ENCODE measurements at regions not wholly inside any gene's neighbourhood (a gene's known extent, or its start where the extent isn't known, plus 50 kb on each side); places are given as distances from the start of the nearest gene placed in this dataset.

- H3K27me3 ChIP-seq (ENCODE audit: control insufficient read depth, insufficient read depth, low read length) = no peaks in the 10 kb centered on the region
- H3K4me3 ChIP-seq (ENCODE audit: low read depth, low read length) = no peak overlapping the region
- no peaks in the 10 kb centered on the region for H3K36me3 ChIP-seq (ENCODE audit: control insufficient read depth, insufficient read depth, low read length)
- H3K4me1 ChIP-seq (ENCODE audit: control insufficient read depth, insufficient read depth, low read length) = peaks cover 14% of the 10 kb centered on the region; the same call in 1 of the 2 replicates
- H3K27ac ChIP-seq (ENCODE audit: low read depth, low read length) = no peak overlapping the region
- H3K9ac ChIP-seq (ENCODE audit: low read length) = no peak overlapping the region
- no peaks in the 10 kb centered on the region for H3K9me3 ChIP-seq (ENCODE audit: control insufficient read depth, insufficient read depth, low read depth, low read length)
These were observed 179.0 kb upstream of the CST7 start for GRCh38 chr20:24769878-24770627.

GRCh38 chr20:24770628-24771541 lies 178.2 kb upstream of the CST7 start:
- no peaks in the 10 kb centered on the region for H3K27me3 ChIP-seq (ENCODE audit: control insufficient read depth, insufficient read depth, low read length)
- H3K9ac ChIP-seq (ENCODE audit: low read length) = no peak overlapping the region
- no peaks in the 10 kb centered on the region for H3K9me3 ChIP-seq (ENCODE audit: control insufficient read depth, insufficient read depth, low read depth, low read length)
- no peak overlapping the region for H3K4me3 ChIP-seq (ENCODE audit: low read depth, low read length)
- no peaks in the 10 kb centered on the region for H3K36me3 ChIP-seq (ENCODE audit: control insufficient read depth, insufficient read depth, low read length)
- H3K27ac ChIP-seq (ENCODE audit: low read depth, low read length) = no peak overlapping the region
- H3K4me1 ChIP-seq (ENCODE audit: control insufficient read depth, insufficient read depth, low read length) = peaks cover 14% of the 10 kb centered on the region; the same call in 1 of the 2 replicates

GRCh38 chr20:24771542-24772061 lies 177.5 kb upstream of the CST7 start:
- Histone ChIP-seq H3K4me3 (ENCODE audit: low read depth, low read length) (no peak overlapping the region), H3K36me3 (ENCODE audit: control insufficient read depth, insufficient read depth, low read length) (no peaks in the 10 kb centered on the region), H3K9me3 (ENCODE audit: control insufficient read depth, insufficient read depth, low read depth, low read length) (0 out of 2 replicates have a peak, but pooled peaks cover 2% of the 10 kb centered on the region), H3K27me3 (ENCODE audit: control insufficient read depth, insufficient read depth, low read length) (no peaks in the 10 kb centered on the region), H3K27ac (ENCODE audit: low read depth, low read length) (no peak overlapping the region), H3K4me1 (ENCODE audit: control insufficient read depth, insufficient read depth, low read length) (peaks cover 14% of the 10 kb centered on the region; the same call in 1 of the 2 replicates), H3K9ac (ENCODE audit: low read length) (no peak overlapping the region)

GRCh38 chr20:24772667-24773066 lies 176.4 kb upstream of the CST7 start:
- no peak overlapping the region for H3K27ac ChIP-seq (ENCODE audit: low read depth, low read length)
- H3K36me3 ChIP-seq (ENCODE audit: control insufficient read depth, insufficient read depth, low read length) = no peaks in the 10 kb centered on the region
- H3K4me3 ChIP-seq (ENCODE audit: low read depth, low read length) = no peak overlapping the region
- H3K27me3 ChIP-seq (ENCODE audit: control insufficient read depth, insufficient read depth, low read length) = no peaks in the 10 kb centered on the region
- H3K4me1 ChIP-seq (ENCODE audit: control insufficient read depth, insufficient read depth, low read length) = peaks cover 11% of the 10 kb centered on the region; the same call in 1 of the 2 replicates
- 0 out of 2 replicates have a peak, but pooled peaks cover 2% of the 10 kb centered on the region for H3K9me3 ChIP-seq (ENCODE audit: control insufficient read depth, insufficient read depth, low read depth, low read length)
- no peak overlapping the region for H3K9ac ChIP-seq (ENCODE audit: low read length)

GRCh38 chr20:24773168-24773567 lies 175.9 kb upstream of the CST7 start:
- peaks cover 7% of the 10 kb centered on the region; the same call in 1 of the 2 replicates for H3K4me1 ChIP-seq (ENCODE audit: control insufficient read depth, insufficient read depth, low read length)
- no peak overlapping the region for H3K4me3 ChIP-seq (ENCODE audit: low read depth, low read length)

GRCh38 chr20:24773751-24774201 lies 175.3 kb upstream of the CST7 start:
- H3K36me3 ChIP-seq (ENCODE audit: control insufficient read depth, insufficient read depth, low read length) = no peaks in the 10 kb centered on the region
- H3K4me1 ChIP-seq (ENCODE audit: control insufficient read depth, insufficient read depth, low read length) = peaks cover 2% of the 10 kb centered on the region; the same call in 1 of the 2 replicates
- H3K27me3 ChIP-seq (ENCODE audit: control insufficient read depth, insufficient read depth, low read length) = no peaks in the 10 kb centered on the region
- 0 out of 2 replicates have a peak, but pooled peaks cover 2% of the 10 kb centered on the region for H3K9me3 ChIP-seq (ENCODE audit: control insufficient read depth, insufficient read depth, low read depth, low read length)
- no peak overlapping the region for H3K4me3 ChIP-seq (ENCODE audit: low read depth, low read length)
- no peak overlapping the region for H3K9ac ChIP-seq (ENCODE audit: low read length)
- H3K27ac ChIP-seq (ENCODE audit: low read depth, low read length) = no peak overlapping the region

More at GRCh38 chr20:24773168-24773567, 175.9 kb upstream of the CST7 start:
- 0 out of 2 replicates have a peak, but pooled peaks cover 2% of the 10 kb centered on the region for H3K9me3 ChIP-seq (ENCODE audit: control insufficient read depth, insufficient read depth, low read depth, low read length)
- H3K9ac ChIP-seq (ENCODE audit: low read length) = no peak overlapping the region
- no peak overlapping the region for H3K27ac ChIP-seq (ENCODE audit: low read depth, low read length)
- H3K36me3 ChIP-seq (ENCODE audit: control insufficient read depth, insufficient read depth, low read length) = no peaks in the 10 kb centered on the region
- H3K27me3 ChIP-seq (ENCODE audit: control insufficient read depth, insufficient read depth, low read length) = no peaks in the 10 kb centered on the region

- Histone ChIP-seq H3K4me3 (ENCODE audit: low read depth, low read length) (no peak overlapping the region), H3K36me3 (ENCODE audit: control insufficient read depth, insufficient read depth, low read length) (no peaks in the 10 kb centered on the region), H3K9me3 (ENCODE audit: control insufficient read depth, insufficient read depth, low read depth, low read length) (0 out of 2 replicates have a peak, but pooled peaks cover 2% of the 10 kb centered on the region), H3K4me1 (ENCODE audit: control insufficient read depth, insufficient read depth, low read length) (no peaks in the 10 kb centered on the region), H3K27me3 (ENCODE audit: control insufficient read depth, insufficient read depth, low read length) (no peaks in the 10 kb centered on the region), H3K27ac (ENCODE audit: low read depth, low read length) (no peak overlapping the region), H3K9ac (ENCODE audit: low read length) (no peak overlapping the region)
These were observed 173.1 kb upstream of the CST7 start for GRCh38 chr20:24775966-24776365.

GRCh38 chr20:24776755-24777271 lies 172.3 kb upstream of the CST7 start:
- Histone ChIP-seq H3K9ac (ENCODE audit: low read length) (no peak overlapping the region), H3K4me1 (ENCODE audit: control insufficient read depth, insufficient read depth, low read length) (no peaks in the 10 kb centered on the region), H3K27ac (ENCODE audit: low read depth, low read length) (no peak overlapping the region), H3K9me3 (ENCODE audit: control insufficient read depth, insufficient read depth, low read depth, low read length) (0 out of 2 replicates have a peak, but pooled peaks cover 2% of the 10 kb centered on the region), H3K4me3 (ENCODE audit: low read depth, low read length) (no peak overlapping the region), H3K27me3 (ENCODE audit: control insufficient read depth, insufficient read depth, low read length) (no peaks in the 10 kb centered on the region), H3K36me3 (ENCODE audit: control insufficient read depth, insufficient read depth, low read length) (no peaks in the 10 kb centered on the region)

GRCh38 chr20:24777746-24778145 lies 171.3 kb upstream of the CST7 start:
- Histone ChIP-seq H3K4me1 (ENCODE audit: control insufficient read depth, insufficient read depth, low read length) (no peaks in the 10 kb centered on the region), H3K36me3 (ENCODE audit: control insufficient read depth, insufficient read depth, low read length) (no peaks in the 10 kb centered on the region), H3K9me3 (ENCODE audit: control insufficient read depth, insufficient read depth, low read depth, low read length) (0 out of 2 replicates have a peak, but pooled peaks cover 2% of the 10 kb centered on the region), H3K4me3 (ENCODE audit: low read depth, low read length) (no peak overlapping the region), H3K27me3 (ENCODE audit: control insufficient read depth, insufficient read depth, low read length) (no peaks in the 10 kb centered on the region), H3K9ac (ENCODE audit: low read length) (no peak overlapping the region), H3K27ac (ENCODE audit: low read depth, low read length) (no peak overlapping the region)

- Histone ChIP-seq H3K36me3 (ENCODE audit: control insufficient read depth, insufficient read depth, low read length) (no peaks in the 10 kb centered on the region), H3K4me3 (ENCODE audit: low read depth, low read length) (no peak overlapping the region), H3K9ac (ENCODE audit: low read length) (no peak overlapping the region), H3K9me3 (ENCODE audit: control insufficient read depth, insufficient read depth, low read depth, low read length) (0 out of 2 replicates have a peak, but pooled peaks cover 2% of the 10 kb centered on the region), H3K27ac (ENCODE audit: low read depth, low read length) (no peak overlapping the region), H3K27me3 (ENCODE audit: control insufficient read depth, insufficient read depth, low read length) (no peaks in the 10 kb centered on the region), H3K4me1 (ENCODE audit: control insufficient read depth, insufficient read depth, low read length) (no peaks in the 10 kb centered on the region)
These were observed 170.5 kb upstream of the CST7 start for GRCh38 chr20:24778585-24779031.

Data from HUES6 (cell line).